HCT116 (cell line): ENCODE measurements at regions not wholly inside any gene's neighbourhood (a gene's known extent, or its start where the extent isn't known, plus 50 kb on each side); places are given as distances from the start of the nearest gene placed in this dataset.

Experiments
- ATAC-seq: fragments of 200-7000 bp; cut with Tn5 transposase; 2 replicates; pipeline ENCODE4 v1.9.1; 2020; ENCODE audit warnings: mild to moderate bottlenecking, moderate library complexity
- BruUV-seq: library from RNA; stranded (reverse); fragments of 400-500 nt; replicated peaks from 2 replicates; lab custom pipeline; 2021; lab: Mats Ljungman, UMichigan
- CTCF ChIA-PET: fragments of 300-600 bp; sonication (Branson Sonifier 250); formaldehyde crosslinking; loops from one replicate; lab custom pipeline; 2021; ENCODE audit warnings: antibody characterized with exemption; lab: Charles Lee
- POLR2A ChIA-PET: fragments of 300-600, 350-600 bp; sonication (Branson Sonifier 250); formaldehyde crosslinking; loops from one replicate; lab custom pipeline; 2021; ENCODE audit warnings: antibody characterized with exemption; lab: Charles Lee
- RAD21 ChIA-PET, 2 experiments: fragments of 300-600 bp; sonication (Branson Sonifier 250); formaldehyde crosslinking; loops; one replicate each; lab custom pipeline; 2023; ENCODE audit warnings: low total read pairs in 2 of 2; ENCODE audit not compliant: uncharacterized antibody in 2 of 2, unreplicated experiment in 2 of 2, low non-redundant PET in 1 of 2; lab: Charles Lee
- DNase-seq: peaks from one replicate; pipeline ENCODE4 v3.0.0-alpha.2; 2010; ENCODE audit warnings: low read depth, low spot score
- H2AFZ ChIP-seq: fragments of 200-600 bp; shearing (Covaris generic), sonication (generic); 2 replicates; pipeline ENCODE4 v1.6.1; 2017; ENCODE audit warnings: low read depth, mixed run types, mixed read lengths, antibody characterized with exemption, low read length; ENCODE audit not compliant: poor library complexity, severe bottlenecking
- H3K27ac ChIP-seq: 2 replicates; pipeline ENCODE4 v1.5.1; 2012; ENCODE audit warnings: low read depth, low read length
- H3K27me3 ChIP-seq: fragments of 200-600 bp; sonication (generic); 2 replicates; pipeline ENCODE4 v1.6.1; 2016; ENCODE audit warnings: mixed run types, low read length, mixed read lengths; ENCODE audit not compliant: insufficient read depth
- H3K36me3 ChIP-seq, 2 experiments: fragments of 200-500 bp in 1 of 2; fragments of 200-600 bp in 1 of 2; sonication (Bioruptor generic) in 1 of 2; sonication (generic) in 1 of 2; 2 replicates each; pipeline versions ENCODE4 v1.5.1 to v1.6.1; 2014 to 2016; ENCODE audit warnings: low read length in 2 of 2, inconsistent platforms in 1 of 2, mixed read lengths in 1 of 2, mixed run types in 1 of 2; ENCODE audit not compliant: insufficient read depth in 2 of 2, control insufficient read depth in 1 of 2
- H3K4me1 ChIP-seq, 2 experiments: fragments of 200-600 bp in 1 of 2; sonication (generic) in 1 of 2; 2 replicates each; pipeline versions ENCODE4 v1.5.1 to v1.6.1; 2012 to 2017; ENCODE audit warnings: low read length in 2 of 2, inconsistent platforms in 1 of 2, mild to moderate bottlenecking in 1 of 2, mixed read lengths in 1 of 2, mixed run types in 1 of 2, moderate library complexity in 1 of 2; ENCODE audit not compliant: insufficient read depth in 2 of 2, control insufficient read depth in 1 of 2
- H3K4me2 ChIP-seq: fragments of 200-600 bp; sonication (generic); 2 replicates; pipeline ENCODE4 v1.6.1; 2017; ENCODE audit warnings: mixed run types, low read length, mixed read lengths
- H3K4me3 ChIP-seq, 2 experiments: fragments of 200-600 bp in 1 of 2; sonication (generic) in 1 of 2; replicated peaks in 1 of 2; 2 replicates each; pipeline ENCODE4 v1.5.1; 2011 to 2016; ENCODE audit warnings: low read length in 2 of 2, control low read depth in 1 of 2, low read depth in 1 of 2, mild to moderate bottlenecking in 1 of 2, mixed read lengths in 1 of 2, mixed run types in 1 of 2
- H3K79me2 ChIP-seq: fragments of 200-600 bp; sonication (generic); 2 replicates; pipeline ENCODE4 v1.6.1; 2017; ENCODE audit warnings: mild to moderate bottlenecking, mixed run types, low read length, moderate library complexity, mixed read lengths; ENCODE audit not compliant: insufficient read depth
- H3K9ac ChIP-seq: fragments of 200-600 bp; sonication (generic); 2 replicates; pipeline ENCODE4 v1.6.1; 2016; ENCODE audit warnings: low read length, mixed read lengths
- H3K9me2 ChIP-seq: fragments of 200-600 bp; sonication (generic), shearing (Covaris generic); 2 replicates; pipeline ENCODE4 v1.6.1; 2017; ENCODE audit warnings: mixed run types, mild to moderate bottlenecking, moderate library complexity; ENCODE audit not compliant: insufficient read depth
- H3K9me3 ChIP-seq, 2 experiments: fragments of 200-500 bp in 1 of 2; fragments of 200-600 bp in 1 of 2; sonication (Bioruptor generic) in 1 of 2; sonication (generic) in 1 of 2; 2 replicates each; pipeline ENCODE4 v1.6.1; 2014 to 2017; ENCODE audit warnings: low read length in 2 of 2, mixed read lengths in 2 of 2, inconsistent platforms in 1 of 2, low read depth in 1 of 2, mild to moderate bottlenecking in 1 of 2, mixed run types in 1 of 2, moderate library complexity in 1 of 2; ENCODE audit not compliant: control insufficient read depth in 1 of 2, insufficient read depth in 1 of 2
- H4K20me1 ChIP-seq: fragments of 200-600 bp; sonication (generic), shearing (Covaris generic); 2 replicates; pipeline ENCODE4 v1.6.1; 2017; ENCODE audit warnings: mixed run types, mild to moderate bottlenecking, moderate library complexity; ENCODE audit not compliant: insufficient read depth
- CEBPB ChIP-seq: IDR thresholded peaks from 2 replicates; pipeline ENCODE4 v1.6.1; 2012; ENCODE audit warnings: low read depth
- ELF1 ChIP-seq: IDR thresholded peaks from 2 replicates; pipeline ENCODE4 v1.6.1; 2012; ENCODE audit warnings: low read depth, borderline replicate concordance
- EZH2 ChIP-seq: fragments of 200-600 bp; sonication (generic); IDR thresholded peaks from 2 replicates; pipeline ENCODE4 v1.6.1; 2017; ENCODE audit warnings: antibody characterized with exemption, mixed run types
- FOSL1 ChIP-seq: IDR thresholded peaks from 2 replicates; pipeline ENCODE4 v1.6.1; 2012; ENCODE audit warnings: low read depth
- JUND ChIP-seq: IDR thresholded peaks from 2 replicates; pipeline ENCODE4 v1.6.1; 2012
- POLR2A ChIP-seq: IDR thresholded peaks from 2 replicates; pipeline ENCODE4 v1.7.0; 2011; ENCODE audit warnings: borderline replicate concordance; ENCODE audit not compliant: insufficient read depth, insufficient read length; ENCODE audit errors: extremely low read depth
- POLR2AphosphoS5 ChIP-seq: IDR thresholded peaks from 2 replicates; pipeline ENCODE4 v1.6.1; 2011; ENCODE audit warnings: mild to moderate bottlenecking, low read depth, low read length, moderate library complexity
- RAD21 ChIP-seq: IDR thresholded peaks from 2 replicates; pipeline ENCODE4 v1.6.1; 2012; ENCODE audit warnings: low read depth, mild to moderate bottlenecking
- REST ChIP-seq: IDR thresholded peaks from 2 replicates; pipeline ENCODE4 v1.6.1; 2012; ENCODE audit warnings: low read depth
- SIN3A ChIP-seq: IDR thresholded peaks from 2 replicates; pipeline ENCODE4 v1.6.1; 2012; ENCODE audit warnings: low read depth
- SRF ChIP-seq: IDR thresholded peaks from 2 replicates; pipeline ENCODE4 v1.6.1; 2012; ENCODE audit warnings: low read depth
- TCF7L2 ChIP-seq: IDR thresholded peaks from 2 replicates; pipeline ENCODE4 v1.7.0; 2011; ENCODE audit warnings: borderline replicate concordance, inconsistent platforms; ENCODE audit not compliant: insufficient read depth, insufficient read length; ENCODE audit errors: extremely low read depth
- ZBTB33 ChIP-seq: IDR thresholded peaks from 2 replicates; pipeline ENCODE4 v1.6.1; 2011; ENCODE audit warnings: mild to moderate bottlenecking, low read length, moderate library complexity; ENCODE audit not compliant: insufficient replicate concordance; ENCODE audit errors: extremely low read depth
- ZFX ChIP-seq: fragments of 450-650 bp; IDR thresholded peaks from 2 replicates; pipeline ENCODE4 v1.6.1; 2017
- ZNF274 ChIP-seq: fragments of 200-500 bp; sonication (Bioruptor generic); IDR thresholded peaks from 2 replicates; pipeline ENCODE4 v1.6.1; 2014; ENCODE audit warnings: mild to moderate bottlenecking, low read depth, low read length, inconsistent platforms
- intact Hi-C: fragments of 100-400 bp; cut with micrococcal nuclease; formaldehyde crosslinking; loops from 2 replicates; pipeline ENCODE4 v1.10.0; 2022
- TF ChIP-seq, protein P1 (sequence below): IDR thresholded peaks from 2 replicates; pipeline ENCODE4 v1.6.1; 2012
- TF ChIP-seq, protein P2 (sequence below), 3 experiments: fragments of 200-600 bp in 1 of 3; sonication (generic) in 1 of 3; IDR thresholded peaks in 2 of 3; conservative IDR thresholded peaks in 1 of 3; 2 replicates each; pipeline ENCODE4 v1.5.1; 2012 to 2017; ENCODE audit warnings: low read depth in 2 of 3, low read length in 2 of 3, antibody characterized with exemption in 1 of 3, borderline replicate concordance in 1 of 3, control low read depth in 1 of 3, mild to moderate bottlenecking in 1 of 3, mixed read lengths in 1 of 3, mixed run types in 1 of 3, moderate library complexity in 1 of 3; ENCODE audit not compliant: insufficient read depth in 1 of 3

GRCh38 chr9:2395814-2396612 lies 225.6 kb upstream of the VLDLR start:
- no peak for TF ChIP-seq ELF1
- TF ChIP-seq ZNF274: no peak
- no peak for TF ChIP-seq REST
- TF ChIP-seq RAD21: no peak
- TF ChIP-seq JUND: no peak
- TF ChIP-seq FOSL1: no peak
- no peak for TF ChIP-seq CEBPB
- no peak for TF ChIP-seq SIN3A
- TF ChIP-seq TCF7L2: no peak
- TF ChIP-seq EZH2: no peak
- TF ChIP-seq, protein P1, sequence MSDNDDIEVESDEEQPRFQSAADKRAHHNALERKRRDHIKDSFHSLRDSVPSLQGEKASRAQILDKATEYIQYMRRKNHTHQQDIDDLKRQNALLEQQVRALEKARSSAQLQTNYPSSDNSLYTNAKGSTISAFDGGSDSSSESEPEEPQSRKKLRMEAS: no peak
- TF ChIP-seq ZBTB33: no peak
- TF ChIP-seq POLR2AphosphoS5: no peak
- no peak for TF ChIP-seq SRF
- no peak for TF ChIP-seq ZFX
- TF ChIP-seq, protein P2, sequence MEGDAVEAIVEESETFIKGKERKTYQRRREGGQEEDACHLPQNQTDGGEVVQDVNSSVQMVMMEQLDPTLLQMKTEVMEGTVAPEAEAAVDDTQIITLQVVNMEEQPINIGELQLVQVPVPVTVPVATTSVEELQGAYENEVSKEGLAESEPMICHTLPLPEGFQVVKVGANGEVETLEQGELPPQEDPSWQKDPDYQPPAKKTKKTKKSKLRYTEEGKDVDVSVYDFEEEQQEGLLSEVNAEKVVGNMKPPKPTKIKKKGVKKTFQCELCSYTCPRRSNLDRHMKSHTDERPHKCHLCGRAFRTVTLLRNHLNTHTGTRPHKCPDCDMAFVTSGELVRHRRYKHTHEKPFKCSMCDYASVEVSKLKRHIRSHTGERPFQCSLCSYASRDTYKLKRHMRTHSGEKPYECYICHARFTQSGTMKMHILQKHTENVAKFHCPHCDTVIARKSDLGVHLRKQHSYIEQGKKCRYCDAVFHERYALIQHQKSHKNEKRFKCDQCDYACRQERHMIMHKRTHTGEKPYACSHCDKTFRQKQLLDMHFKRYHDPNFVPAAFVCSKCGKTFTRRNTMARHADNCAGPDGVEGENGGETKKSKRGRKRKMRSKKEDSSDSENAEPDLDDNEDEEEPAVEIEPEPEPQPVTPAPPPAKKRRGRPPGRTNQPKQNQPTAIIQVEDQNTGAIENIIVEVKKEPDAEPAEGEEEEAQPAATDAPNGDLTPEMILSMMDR (IDR thresholded peaks at IDR 0.05 in 2 of 3, conservative IDR thresholded peaks at IDR 0.05 in 1 of 3; ENCODE audit: borderline replicate concordance in 1 of 3, insufficient read depth in 1 of 3, low read depth in 2 of 3, low read length in 2 of 3): no peak
- TF ChIP-seq POLR2A: no peak
- ChIA-PET POLR2A (no interaction called here), CTCF (no interaction called here), RAD21 (no interaction called here)
- DNase-seq (no peak), ATAC-seq (no peak)
- intact Hi-C loops: no loop called here
- no peaks in the 10 kb centered on the region for H3K36me3 ChIP-seq
- no peak overlapping the region for H3K9ac ChIP-seq
- no TSS peak for BruUV-seq
- no peak overlapping the region for H3K4me3 ChIP-seq
- H3K9me2 ChIP-seq: no peaks in the 10 kb centered on the region
- H3K79me2 ChIP-seq: no peaks in the 10 kb centered on the region
- H3K4me1 ChIP-seq: no peaks in the 10 kb centered on the region
- H3K9me3 ChIP-seq: no peaks in the 10 kb centered on the region
- H3K27me3 ChIP-seq: no peaks in the 10 kb centered on the region
- no peaks in the 10 kb centered on the region for H4K20me1 ChIP-seq
- H2AFZ ChIP-seq: no peak overlapping the region
- no peak overlapping the region for H3K4me2 ChIP-seq
- H3K27ac ChIP-seq: no peak overlapping the region
